Inflammatory macrophage treated with lipopolysaccharide for 1 hour (primary cell): ENCODE measurements at regions not wholly inside any gene's neighbourhood (a gene's known extent, or its start where the extent isn't known, plus 50 kb on each side); places are given as distances from the start of the nearest gene placed in this dataset.
"Not testable (repeated sequence)": the region's sequence is repeated elsewhere in the genome, so short reads cannot be mapped to it uniquely, and the experiment has no call there.

Experiments used
- DNase-seq, 2 donors: peaks; one replicate each; pipeline ENCODE4 v3.0.0-alpha.2; 2020 to 2022

GRCh38 chr18:34942276-34942675, 98.9 kb upstream of the MAPRE2 start:
- no peak for DNase-seq

GRCh38 chr18:34942975-34943374, 98.2 kb upstream of the MAPRE2 start:
- DNase-seq: no peak

GRCh38 chr18:34943587-34943986, 97.6 kb upstream of the MAPRE2 start:
- no peak for DNase-seq

- no peak for DNase-seq
These were observed 93.5 kb upstream of the MAPRE2 start for GRCh38 chr18:34947711-34948125.

GRCh38 chr18:34951625-34952379, 89.4 kb upstream of the MAPRE2 start:
- DNase-seq: no peak

- no peak for DNase-seq
These were observed 88.0 kb upstream of the MAPRE2 start for GRCh38 chr18:34953212-34953611.

- DNase-seq: not testable (repeated sequence)
These were observed 85.7 kb upstream of the MAPRE2 start for GRCh38 chr18:34955494-34955893.

GRCh38 chr18:34956663-34957062, 84.5 kb upstream of the MAPRE2 start:
- DNase-seq: no peak

GRCh38 chr18:34957119-34957863, 83.9 kb upstream of the MAPRE2 start:
- DNase-seq: no peak

- no peak for DNase-seq
These were observed 83.4 kb upstream of the MAPRE2 start for GRCh38 chr18:34957864-34958259.

GRCh38 chr18:34959211-34959829, 81.9 kb upstream of the MAPRE2 start:
- no peak for DNase-seq

- DNase-seq: no peak
These were observed 81.2 kb upstream of the MAPRE2 start for GRCh38 chr18:34959989-34960388.

- no peak for DNase-seq
These were observed 76.1 kb upstream of the MAPRE2 start for GRCh38 chr18:34965108-34965507.

- no peak for DNase-seq
These were observed 75.6 kb upstream of the MAPRE2 start for GRCh38 chr18:34965566-34965965.

GRCh38 chr18:34970106-34970505, 71.1 kb upstream of the MAPRE2 start:
- DNase-seq: no peak

- DNase-seq: peak; percentile 5 to 13
These were observed 69.9 kb upstream of the MAPRE2 start for GRCh38 chr18:34971313-34971712.

GRCh38 chr18:34972765-34973414, 68.3 kb upstream of the MAPRE2 start:
- DNase-seq: no peak

GRCh38 chr18:34976123-34976522, 65.1 kb upstream of the MAPRE2 start:
- no peak for DNase-seq

GRCh38 chr18:34976534-34976898, 64.7 kb upstream of the MAPRE2 start:
- DNase-seq: no peak

GRCh38 chr18:34976899-34977837, 64.0 kb upstream of the MAPRE2 start:
- DNase-seq: peak; percentile 17 to 29

- DNase-seq: peak in 1 of 2 donors; percentile 46
These were observed 63.2 kb upstream of the MAPRE2 start for GRCh38 chr18:34977838-34978532.

- DNase-seq: peak in 1 of 2 donors; percentile 33
These were observed 62.7 kb upstream of the MAPRE2 start for GRCh38 chr18:34978533-34978893.
